Erythroblast (primary cell): ENCODE measurements at regions not wholly inside any gene's neighbourhood (a gene's known extent, or its start where the extent isn't known, plus 50 kb on each side); places are given as distances from the start of the nearest gene placed in this dataset.
"Not testable (repeated sequence)": the region's sequence is repeated elsewhere in the genome, so short reads cannot be mapped to it uniquely, and the experiment has no call there.

Experiments used
- DNase-seq, 2 experiments: peaks; one replicate each; lab custom pipeline; 2025; lab: John Stamatoyannopoulos, UW
- GATA1 ChIP-seq: IDR thresholded peaks from 2 replicates; pipeline ENCODE4 v1.6.1; 2011; ENCODE audit warnings: low read depth, mild to moderate bottlenecking, control low read depth, low read length, moderate library complexity
- POLR2A ChIP-seq: IDR thresholded peaks from 2 replicates; pipeline ENCODE4 v1.6.1; 2011; ENCODE audit warnings: mild to moderate bottlenecking, low read length

DNA sequence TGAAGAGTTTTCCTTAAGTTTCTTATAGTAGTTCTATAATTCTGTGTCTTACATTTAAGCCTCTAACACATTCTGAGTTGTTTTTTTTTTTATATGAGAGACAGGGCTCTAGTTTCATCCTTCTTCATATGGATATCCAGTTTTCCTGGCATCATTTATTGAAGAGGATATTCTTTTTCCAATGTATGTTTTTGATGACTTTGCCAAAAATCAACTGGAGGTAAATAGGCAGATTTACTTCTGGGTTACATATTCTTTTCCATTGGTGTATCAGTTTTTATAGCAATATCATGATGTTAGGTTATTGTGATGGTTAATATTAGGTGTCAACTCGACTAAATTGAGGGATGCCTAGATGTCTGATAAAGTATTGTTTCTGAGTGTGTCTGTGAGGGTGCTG lies 650.7 kb upstream of the GRID2 start:
- no peak for DNase-seq

DNA sequence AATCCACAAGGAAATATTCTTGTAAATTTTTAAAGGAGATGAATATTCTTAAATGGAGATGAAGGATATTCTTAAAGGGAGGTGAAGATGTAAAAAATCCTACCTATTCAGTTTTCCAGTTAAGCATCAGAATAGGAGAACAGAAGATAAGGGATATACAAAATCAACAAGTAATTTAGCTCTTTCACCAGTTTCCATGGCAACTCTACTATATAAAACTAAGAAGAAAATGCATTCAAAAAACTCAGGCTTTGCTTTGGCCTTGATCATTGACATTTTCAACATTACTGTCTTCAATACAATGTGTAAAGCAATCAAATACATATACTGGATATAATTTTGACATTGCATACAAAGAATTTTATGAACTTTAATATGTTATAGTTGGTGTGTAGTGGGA lies 622.7 kb upstream of the GRID2 start:
- TF ChIP-seq POLR2A (no peak), GATA1 (no peak)
- DNase-seq, result no peak

More for the DNA sequence above, 650.7 kb upstream of the GRID2 start:
- no peak for TF ChIP-seq POLR2A
- TF ChIP-seq GATA1, result no peak

DNA sequence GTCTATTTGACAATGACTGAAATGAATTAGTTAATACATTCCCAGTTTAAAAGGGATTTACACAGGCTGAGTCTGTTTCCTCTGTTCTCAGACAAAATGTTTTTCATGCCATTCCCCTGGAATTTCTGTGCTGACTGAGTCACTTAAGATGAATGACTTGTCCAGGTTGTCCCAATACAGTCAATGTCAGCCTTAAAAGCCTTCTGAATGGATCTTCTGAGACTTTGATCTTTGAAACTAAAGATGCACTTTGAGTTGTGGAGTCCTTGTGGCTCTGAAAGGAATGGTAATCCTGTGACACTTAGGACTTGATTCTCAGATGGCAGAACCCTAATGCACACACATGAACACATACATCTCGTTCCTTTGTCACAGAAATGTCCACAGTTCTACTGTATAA lies 622.2 kb upstream of the GRID2 start:
- no peak for DNase-seq
- no peak for TF ChIP-seq GATA1
- TF ChIP-seq POLR2A, result no peak

DNA sequence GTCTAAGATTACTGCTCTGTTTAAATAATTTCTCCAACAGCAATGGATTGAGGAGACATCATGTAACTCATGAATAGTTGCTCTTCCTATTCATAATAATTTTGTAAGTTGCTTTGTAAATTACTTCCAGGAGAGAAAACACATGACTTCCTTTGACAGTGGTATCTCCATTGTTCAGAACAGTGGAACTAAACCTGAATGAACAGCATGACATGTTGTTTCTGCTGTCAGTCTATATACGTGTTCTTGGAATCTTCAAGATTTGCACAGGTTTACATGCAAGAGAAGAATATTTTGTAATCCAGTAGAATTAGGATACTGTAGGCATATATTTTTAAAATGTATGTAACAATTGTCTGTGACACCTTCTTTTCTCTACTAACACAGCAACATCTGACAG lies 618.8 kb upstream of the GRID2 start:
- TF ChIP-seq GATA1 (no peak), POLR2A (no peak)
- no peak for DNase-seq

DNA sequence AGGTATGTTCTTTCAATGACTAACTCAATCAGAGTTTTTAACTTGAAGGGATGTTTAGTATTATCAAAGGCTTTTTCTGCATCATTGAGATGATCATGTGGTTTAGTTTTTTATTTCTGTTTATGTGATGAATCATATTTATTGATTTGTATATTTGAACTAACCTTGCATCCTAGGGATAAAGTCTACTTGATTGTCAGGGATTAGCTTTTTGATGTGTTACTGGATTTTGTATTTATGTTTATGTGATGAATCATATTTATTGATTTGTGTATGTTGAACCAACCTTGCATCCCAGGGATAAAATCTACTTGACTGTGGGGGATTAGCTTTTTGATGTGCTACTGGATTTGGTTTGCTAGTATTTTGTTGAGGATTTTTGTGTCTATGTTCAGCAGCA lies 615.4 kb upstream of the GRID2 start:
- no peak for DNase-seq
- TF ChIP-seq POLR2A, result no peak
- no peak for TF ChIP-seq GATA1

DNA sequence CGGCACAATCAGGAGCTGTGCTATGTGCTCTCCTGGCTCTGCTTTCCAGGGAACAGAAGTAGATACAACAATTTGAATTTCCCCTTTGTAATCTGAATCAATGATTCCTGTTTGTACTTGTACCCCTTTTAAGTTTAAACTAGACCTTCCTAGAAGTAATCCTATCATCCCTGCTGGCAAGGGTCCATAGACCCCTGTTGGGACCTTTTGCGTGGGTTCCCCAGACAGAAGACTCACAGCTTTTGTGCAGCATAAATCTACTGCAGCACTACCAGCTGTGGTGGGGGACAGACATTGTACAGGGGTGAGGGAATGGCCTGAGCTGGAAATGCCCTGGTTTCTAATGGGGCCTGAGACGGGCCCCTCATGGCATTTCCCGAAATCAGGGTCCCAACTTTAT lies 604.1 kb upstream of the GRID2 start:
- DNase-seq, result not testable (repeated sequence)

DNA sequence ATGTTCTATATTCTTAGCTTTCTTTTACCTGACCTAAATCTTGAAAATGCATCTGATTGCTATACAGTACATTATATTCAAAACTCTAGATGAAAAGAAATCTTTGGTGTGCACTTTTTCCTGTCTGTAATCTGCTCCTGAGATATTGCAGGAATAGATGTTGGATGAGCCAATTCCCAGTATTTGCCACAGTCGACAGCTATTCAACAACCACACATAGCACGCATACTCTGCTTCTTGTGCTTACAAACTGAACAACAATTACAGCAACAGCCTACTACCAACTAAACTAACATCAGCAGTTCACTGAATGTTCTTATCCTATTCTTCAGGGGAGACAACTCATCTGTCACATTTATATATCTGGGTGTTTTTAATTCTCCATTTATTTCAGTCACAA lies 573.9 kb upstream of the GRID2 start:
- TF ChIP-seq POLR2A (no peak), GATA1 (no peak)
- no peak for DNase-seq

DNA sequence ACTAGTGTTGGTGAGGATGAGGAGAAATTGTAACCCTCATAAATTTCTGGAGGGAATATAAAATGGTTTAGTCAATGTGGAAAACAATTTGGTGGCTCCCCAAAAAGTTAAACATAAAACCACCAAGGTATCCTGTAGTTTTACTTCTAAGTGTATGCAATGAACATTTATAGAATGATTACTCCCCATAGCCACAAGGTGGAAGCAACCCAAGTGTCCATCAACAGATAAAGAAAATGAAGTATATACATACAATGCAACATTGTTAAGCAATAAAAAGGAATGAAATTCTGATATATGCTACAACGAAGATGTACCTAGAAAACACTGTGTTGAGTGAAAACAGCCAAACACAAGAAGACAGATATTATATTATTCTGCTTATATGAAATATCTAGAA lies 569.1 kb upstream of the GRID2 start:
- DNase-seq, result no peak
- TF ChIP-seq GATA1, result no peak

DNA sequence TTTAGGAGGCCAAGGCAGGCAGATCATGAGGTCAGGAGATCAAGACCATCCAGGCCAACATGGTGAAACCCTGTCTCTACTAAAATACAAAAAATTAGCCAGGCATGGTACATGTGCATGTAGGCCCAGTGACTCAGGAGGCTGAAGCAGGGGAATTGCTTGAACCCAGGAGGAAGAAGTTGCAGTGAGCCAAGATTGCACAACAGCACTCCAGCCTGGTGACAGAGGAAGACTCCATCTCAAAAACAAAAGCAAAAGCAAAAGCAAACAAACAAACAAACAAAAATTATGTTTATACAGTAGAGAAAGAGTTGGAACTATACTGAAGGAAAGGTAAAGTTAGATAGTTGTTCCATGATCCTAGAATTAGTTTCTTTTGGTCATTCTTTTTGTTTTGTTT lies 564.9 kb upstream of the GRID2 start:
- not testable (repeated sequence) for DNase-seq

DNA sequence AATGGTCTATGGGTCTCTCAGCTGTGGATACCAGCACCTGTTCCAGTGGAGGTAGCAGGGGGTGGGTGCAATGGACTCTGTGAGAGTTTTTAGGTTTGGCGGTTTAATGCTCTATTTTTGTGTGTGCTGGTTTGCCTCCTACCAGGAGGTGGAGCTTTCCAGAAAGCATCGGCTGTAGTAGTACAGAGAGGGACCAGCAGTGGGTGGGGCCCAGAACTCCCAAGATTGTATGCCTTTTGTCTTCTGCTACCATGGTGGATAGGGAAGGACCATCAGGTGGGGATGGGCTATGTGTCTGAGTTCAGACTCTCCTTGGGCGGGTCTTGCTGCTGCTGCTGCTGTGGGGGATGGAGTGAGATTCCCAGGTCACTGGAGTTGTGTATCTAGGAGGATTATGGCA lies 557.2 kb upstream of the GRID2 start:
- TF ChIP-seq GATA1 (no peak), POLR2A (no peak)
- no peak for DNase-seq

DNA sequence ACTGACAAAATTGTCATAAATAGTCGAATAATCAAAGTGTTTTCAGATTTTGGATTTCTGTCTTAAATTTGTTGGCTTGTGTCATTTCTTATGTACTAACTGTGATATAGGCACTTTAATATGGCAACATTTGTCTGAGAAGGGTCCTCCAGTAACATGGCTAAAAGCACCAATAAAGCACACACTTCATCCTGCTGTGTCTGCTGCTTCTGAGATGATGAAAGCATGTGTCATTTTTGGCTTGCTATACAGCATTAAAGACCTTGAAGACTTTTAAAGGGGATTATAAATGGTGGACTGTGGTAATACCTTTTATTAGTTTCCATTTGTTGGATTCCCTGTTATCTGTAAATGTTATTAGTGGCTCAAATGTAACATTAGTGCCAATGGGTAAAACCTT lies 551.8 kb upstream of the GRID2 start:
- TF ChIP-seq POLR2A, result no peak
- TF ChIP-seq GATA1, result no peak
- no peak for DNase-seq

DNA sequence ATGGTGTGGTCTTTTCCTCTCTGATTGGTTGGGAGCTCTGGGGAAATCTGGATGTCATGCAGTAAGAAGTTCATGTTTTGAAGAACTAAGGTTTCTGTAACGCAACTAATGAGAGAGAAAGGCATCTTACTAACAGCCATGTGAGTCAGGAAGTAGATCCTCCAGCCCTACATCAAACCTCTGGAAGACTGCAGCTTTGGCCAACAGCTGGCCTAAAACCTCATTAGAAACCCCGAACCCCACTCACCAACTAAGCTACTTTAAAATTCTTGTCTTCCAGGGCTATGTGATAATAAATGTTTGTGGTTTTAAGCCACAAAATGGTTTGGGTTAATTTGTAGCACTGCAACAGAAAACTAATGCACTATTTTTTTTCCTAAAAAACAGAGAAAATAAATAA lies 549.0 kb upstream of the GRID2 start:
- TF ChIP-seq POLR2A (no peak), GATA1 (no peak)
- no peak for DNase-seq

DNA sequence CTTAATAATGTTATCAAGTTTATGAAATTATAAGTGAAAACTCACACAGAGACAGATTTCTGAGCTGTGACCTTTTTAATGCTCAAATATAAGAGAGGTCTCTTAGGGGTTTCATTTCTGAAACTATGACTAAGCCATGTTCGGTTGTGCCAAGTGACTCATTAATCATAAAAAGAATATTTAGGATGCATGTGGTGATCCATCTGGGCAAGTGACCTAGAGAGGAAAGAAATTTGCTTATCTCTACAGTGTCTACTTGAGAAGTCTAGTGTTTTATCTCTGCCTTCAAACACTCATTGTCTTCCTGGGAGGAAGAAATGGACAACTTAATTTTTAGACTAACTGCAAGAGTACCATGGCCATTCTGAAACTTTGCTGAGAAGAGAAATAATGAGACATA lies 545.3 kb upstream of the GRID2 start:
- no peak for TF ChIP-seq POLR2A
- DNase-seq, result no peak

DNA sequence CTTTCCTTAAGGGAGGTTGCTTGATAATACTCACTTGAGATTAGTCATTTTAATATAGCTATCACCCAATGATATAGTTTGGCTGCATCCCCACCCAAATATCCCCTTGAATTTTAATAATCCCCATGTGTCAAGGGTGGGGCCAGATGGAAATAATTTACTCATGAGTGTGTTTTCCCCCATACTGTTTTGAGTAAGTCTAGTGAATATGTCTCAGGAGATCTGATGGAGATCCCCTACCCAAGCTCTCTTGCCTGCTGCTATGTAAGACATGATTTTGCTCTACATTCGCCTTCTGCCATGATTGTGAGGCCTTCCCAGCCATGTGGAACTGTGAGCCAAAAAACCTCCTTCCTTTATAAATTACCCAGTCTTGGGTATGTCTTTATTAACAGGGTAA lies 539.7 kb upstream of the GRID2 start:
- DNase-seq, result no peak
- no peak for TF ChIP-seq POLR2A
- TF ChIP-seq GATA1, result no peak

DNA sequence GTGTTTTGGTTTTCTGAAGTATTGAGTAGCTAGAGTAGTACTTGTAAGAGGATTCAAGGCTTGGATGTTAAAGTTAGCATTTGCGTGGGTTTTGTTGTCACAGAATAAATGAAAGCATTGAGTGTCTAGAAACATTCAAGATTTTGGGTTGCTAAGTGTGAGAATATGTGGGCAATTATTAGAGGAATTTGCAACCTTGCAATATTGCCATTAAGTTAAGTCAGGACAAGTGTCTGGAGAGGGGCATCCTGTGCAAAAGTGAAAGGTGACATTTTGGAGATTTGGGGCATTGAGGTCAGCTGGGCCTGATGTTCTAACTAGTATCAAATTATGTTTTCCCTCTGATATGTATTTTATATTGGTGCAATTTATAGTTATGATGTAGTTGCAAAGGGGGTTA lies 533.9 kb upstream of the GRID2 start:
- TF ChIP-seq GATA1 (no peak), POLR2A (no peak)
- DNase-seq, result no peak

DNA sequence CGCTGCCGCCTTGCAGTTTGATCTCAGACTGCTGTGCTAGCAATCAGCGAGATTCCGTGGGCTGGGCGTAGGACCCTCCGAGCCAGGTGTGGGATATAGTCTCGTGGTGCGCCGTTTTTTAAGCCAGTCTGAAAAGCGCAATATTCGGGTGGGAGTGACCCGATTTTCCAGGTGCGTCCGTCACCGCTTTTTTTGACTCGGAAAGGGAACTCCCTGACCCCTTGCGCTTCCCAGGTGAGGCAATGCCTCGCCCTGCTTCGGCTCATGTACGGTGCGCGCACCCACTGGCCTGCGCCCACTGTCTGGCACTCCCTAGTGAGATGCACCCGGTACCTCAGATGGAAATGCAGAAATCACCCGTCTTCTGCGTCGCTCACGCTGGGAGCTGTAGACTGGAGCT lies 512.1 kb upstream of the GRID2 start:
- not testable (repeated sequence) for DNase-seq
